ENCODE measurements at regions not wholly inside any gene's neighbourhood (a gene's known extent, or its start where the extent isn't known, plus 50 kb on each side); places are given as distances from the start of the nearest gene placed in this dataset.

GRCh38 chr17:71325117-71325516 is 795.7 kb upstream of the SOX9 start:
- H3K79me1 ChIP-seq (ENCODE audit: low read depth, low read length): no peaks in the 10 kb centered on the region
- no peak overlapping the region for H3K18ac ChIP-seq (ENCODE audit: extremely low read depth, low read length)
- H4K8ac ChIP-seq (ENCODE audit: extremely low read depth, insufficient read depth, low read length): no peak overlapping the region
- FAIRE-seq (no peak), DNase-seq (ENCODE audit: low read depth in 1 of 2, low spot score in 2 of 2) (no peak)
- no peaks in the 10 kb centered on the region for H3K36me3 ChIP-seq (ENCODE audit: control insufficient read depth in 2 of 4, insufficient read depth in 4 of 4, low read length in 3 of 4)
- H2BK5ac ChIP-seq (ENCODE audit: low read depth, low read length): no peak overlapping the region
- no peak overlapping the region for H2AFZ ChIP-seq (ENCODE audit: low read length)
- no peak overlapping the region for H2BK120ac ChIP-seq (replicated peaks; ENCODE audit: low read depth, low read length)
- H3K23me2 ChIP-seq (ENCODE audit: low read depth, low read length): no peaks in the 10 kb centered on the region
- CTCF ChIA-PET (ENCODE audit: partially characterized antibody): no interaction called here
- no peak overlapping the region for H2AK5ac ChIP-seq (ENCODE audit: low read depth, low read length)
- H4K20me1 ChIP-seq (replicated peaks in 1 of 2; ENCODE audit: control insufficient read depth in 1 of 2, insufficient read depth in 2 of 2, low read length in 2 of 2): no peaks in the 10 kb centered on the region
- H3K9me3 ChIP-seq (ENCODE audit: insufficient read depth in 2 of 2, low read depth in 1 of 2, low read length in 1 of 2): no peaks in the 10 kb centered on the region
- no peak overlapping the region for H3K4ac ChIP-seq (replicated peaks; ENCODE audit: insufficient read length, low read depth, low read length)
- H4K5ac ChIP-seq (ENCODE audit: insufficient read length, low read depth, low read length): no peak overlapping the region
- POLR2A ChIA-PET (ENCODE audit: partially characterized antibody): no interaction called here
- no peaks in the 10 kb centered on the region for H3K27me3 ChIP-seq (replicated peaks in 1 of 4; ENCODE audit: control insufficient read depth in 3 of 4, extremely low read depth in 1 of 4, insufficient read depth in 3 of 4, low read length in 3 of 4)
- H3K4me3 ChIP-seq (ENCODE audit: extremely low read depth in 1 of 4, insufficient read depth in 2 of 4, low read depth in 3 of 4, low read length in 4 of 4): no peak overlapping the region
- H2BK20ac ChIP-seq (ENCODE audit: low read length): no peak overlapping the region
- H4K91ac ChIP-seq (replicated peaks; ENCODE audit: insufficient read length, low read length): no peak overlapping the region
- no peak overlapping the region for H2BK12ac ChIP-seq (ENCODE audit: low read depth, low read length)
- no peaks in the 10 kb centered on the region for H3K79me2 ChIP-seq (ENCODE audit: control insufficient read depth in 1 of 2, insufficient read depth in 2 of 2, low read length in 2 of 2)
- no peak overlapping the region for H3K4me2 ChIP-seq (ENCODE audit: insufficient read depth in 1 of 2, low read depth in 2 of 2, low read length in 2 of 2)
- H3K23ac ChIP-seq (ENCODE audit: insufficient read length): no peak overlapping the region
- no peak overlapping the region for H3K14ac ChIP-seq (ENCODE audit: insufficient read length)
- H2BK15ac ChIP-seq (ENCODE audit: low read length): no peak overlapping the region
- H3K27ac ChIP-seq (ENCODE audit: low read depth, low read length): no peak overlapping the region
- no peaks in the 10 kb centered on the region for H3K4me1 ChIP-seq (replicated peaks in 1 of 4; ENCODE audit: control insufficient read depth in 3 of 4, insufficient read depth in 4 of 4, low read length in 3 of 4)
- H3K9ac ChIP-seq (replicated peaks in 1 of 4; ENCODE audit: extremely low read depth in 1 of 4, low read depth in 3 of 4, low read length in 3 of 4): no peak overlapping the region
- no peak overlapping the region for H3K56ac ChIP-seq (replicated peaks; ENCODE audit: insufficient read length, low read depth, low read length)
- WGBS, 2 experiments (ENCODE audit: extremely low coverage in 1 of 2, insufficient coverage in 1 of 2, insufficient read length in 1 of 2, insufficient replicate concordance in 2 of 2, low coverage in 1 of 2, low lambda C conversion rate in 2 of 2, missing lambda C conversion rate in 1 of 2): 91% methylated on average over 1 of the region's 1 CpG; no CpG with 5 or more reads in 1 of the 2 experiments
- TF ChIP-seq FOSL1 (IDR thresholded peaks at IDR 0.05; ENCODE audit: insufficient read depth, low read depth, low read length) (no peak), RXRA (IDR thresholded peaks at IDR 0.05; ENCODE audit: insufficient read depth, low read depth, low read length) (no peak)
